Ishikawa (cell line): ENCODE measurements at regions not wholly inside any gene's neighbourhood (a gene's known extent, or its start where the extent isn't known, plus 50 kb on each side); places are given as distances from the start of the nearest gene placed in this dataset.

Source experiments
- CEBPB ChIP-seq: IDR thresholded peaks from 2 replicates; pipeline ENCODE4 v1.6.1; 2012
- CREB1 ChIP-seq: IDR thresholded peaks from 2 replicates; pipeline ENCODE4 v1.6.1; 2012; ENCODE audit warnings: low read depth
- EGR1 ChIP-seq: IDR thresholded peaks from 2 replicates; pipeline ENCODE4 v1.6.1; 2012
- EP300 ChIP-seq: IDR thresholded peaks from 2 replicates; pipeline ENCODE4 v1.6.1; 2012; ENCODE audit warnings: borderline replicate concordance
- FOXM1 ChIP-seq: IDR thresholded peaks from 2 replicates; pipeline ENCODE4 v1.6.1; 2012; ENCODE audit warnings: low read depth, borderline replicate concordance
- NFIC ChIP-seq: IDR thresholded peaks from 2 replicates; pipeline ENCODE4 v1.6.1; 2012
- RAD21 ChIP-seq: IDR thresholded peaks from 2 replicates; pipeline ENCODE4 v1.6.1; 2012; ENCODE audit warnings: low read depth
- TAF1 ChIP-seq: IDR thresholded peaks from 2 replicates; pipeline ENCODE4 v1.6.1; 2012; ENCODE audit warnings: low read depth, mild to moderate bottlenecking
- TCF12 ChIP-seq: IDR thresholded peaks from 2 replicates; pipeline ENCODE4 v1.6.1; 2012; ENCODE audit warnings: low read depth
- TEAD4 ChIP-seq: IDR thresholded peaks from 2 replicates; pipeline ENCODE4 v1.6.1; 2012
- YY1 ChIP-seq: IDR thresholded peaks from 2 replicates; pipeline ENCODE4 v1.6.1; 2012; ENCODE audit warnings: low read depth
- ZBTB7A ChIP-seq: IDR thresholded peaks from 2 replicates; pipeline ENCODE4 v1.6.1; 2012; ENCODE audit warnings: low read depth
- TF ChIP-seq, protein P1 (sequence below): IDR thresholded peaks from 2 replicates; pipeline ENCODE4 v1.6.1; 2012
- TF ChIP-seq, protein P2 (sequence below): IDR thresholded peaks from 2 replicates; pipeline ENCODE4 v1.6.1; 2012; ENCODE audit warnings: low read depth, mild to moderate bottlenecking
- TF ChIP-seq, protein P3 (sequence below): IDR thresholded peaks from 2 replicates; pipeline ENCODE4 v1.6.1; 2012

DNA sequence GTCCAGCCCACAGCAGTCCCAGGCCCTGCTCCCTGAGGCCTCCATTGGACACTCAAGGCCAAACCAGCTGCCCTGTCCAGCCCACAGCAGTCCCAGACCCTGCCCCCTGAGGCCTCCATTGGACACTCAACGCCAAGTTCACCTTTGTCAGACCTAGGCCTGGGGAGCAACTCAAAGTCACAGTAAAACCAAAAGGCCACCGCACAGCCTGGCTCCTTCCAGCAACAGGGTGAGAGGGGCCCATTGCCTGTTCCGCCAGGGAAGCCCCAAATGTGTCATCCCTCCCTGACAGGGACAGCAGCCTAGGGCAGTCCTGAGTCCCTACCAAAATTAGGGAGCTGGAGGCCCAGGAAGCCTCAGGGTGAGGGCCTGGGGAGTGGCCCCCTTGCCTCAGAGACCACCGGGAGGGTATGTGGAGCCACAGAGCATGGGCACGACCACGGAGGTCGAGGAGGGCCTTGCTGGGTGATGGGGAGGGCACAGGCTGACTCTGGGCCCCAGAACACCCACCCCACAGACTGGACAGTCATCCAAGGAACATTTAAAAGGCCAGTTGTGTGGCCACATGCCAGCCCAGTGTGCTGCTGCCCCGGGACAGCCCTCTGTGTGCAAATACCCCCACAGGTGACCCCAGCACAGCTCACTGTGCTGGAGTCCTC is 66.5 kb upstream of the PPP2R2D start:
- TF ChIP-seq, protein P1, sequence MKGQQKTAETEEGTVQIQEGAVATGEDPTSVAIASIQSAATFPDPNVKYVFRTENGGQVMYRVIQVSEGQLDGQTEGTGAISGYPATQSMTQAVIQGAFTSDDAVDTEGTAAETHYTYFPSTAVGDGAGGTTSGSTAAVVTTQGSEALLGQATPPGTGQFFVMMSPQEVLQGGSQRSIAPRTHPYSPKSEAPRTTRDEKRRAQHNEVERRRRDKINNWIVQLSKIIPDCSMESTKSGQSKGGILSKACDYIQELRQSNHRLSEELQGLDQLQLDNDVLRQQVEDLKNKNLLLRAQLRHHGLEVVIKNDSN, result no peak
- no peak for TF ChIP-seq ZBTB7A
- no peak for TF ChIP-seq TAF1
- TF ChIP-seq TEAD4, result no peak
- TF ChIP-seq CEBPB, result no peak
- TF ChIP-seq TCF12, result no peak
- TF ChIP-seq RAD21, result no peak

DNA sequence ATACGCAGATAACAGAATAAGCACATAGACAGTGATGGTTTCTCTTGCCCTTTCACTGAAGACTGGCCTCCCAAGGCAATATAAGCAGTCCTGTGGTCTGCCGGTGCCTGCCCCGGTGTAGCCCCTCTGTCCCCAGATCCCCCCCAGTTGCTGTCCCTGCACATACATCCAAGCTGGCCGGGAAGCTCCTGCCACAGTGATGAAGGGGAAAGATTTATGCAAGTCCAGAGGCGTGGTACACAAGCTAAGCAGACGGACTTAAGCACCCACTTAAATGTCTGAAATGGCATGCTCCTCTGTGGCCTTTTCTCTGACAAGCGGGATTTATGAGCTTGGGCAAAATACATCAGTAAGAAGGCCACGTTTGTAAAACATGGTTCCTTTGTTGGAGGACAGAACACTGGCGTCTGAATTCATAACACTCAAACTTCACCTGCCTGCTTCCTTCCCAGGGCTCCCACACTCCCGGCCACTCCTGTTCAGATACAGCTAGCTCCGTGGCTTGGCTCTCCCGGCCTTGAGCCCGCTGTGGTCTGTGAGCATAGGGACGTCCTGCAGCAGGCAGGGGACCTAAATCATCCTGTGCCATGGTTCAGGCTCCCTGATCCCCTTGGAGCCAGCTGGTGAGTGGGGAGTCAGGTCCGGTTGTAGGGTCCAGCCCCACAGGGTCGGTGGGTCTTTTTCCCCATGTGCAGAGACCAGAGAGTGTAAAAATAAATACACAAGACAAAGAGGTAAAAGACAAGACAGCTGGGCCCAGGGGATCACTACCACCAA is 61.7 kb upstream of the PPP2R2D start:
- TF ChIP-seq, protein P2, sequence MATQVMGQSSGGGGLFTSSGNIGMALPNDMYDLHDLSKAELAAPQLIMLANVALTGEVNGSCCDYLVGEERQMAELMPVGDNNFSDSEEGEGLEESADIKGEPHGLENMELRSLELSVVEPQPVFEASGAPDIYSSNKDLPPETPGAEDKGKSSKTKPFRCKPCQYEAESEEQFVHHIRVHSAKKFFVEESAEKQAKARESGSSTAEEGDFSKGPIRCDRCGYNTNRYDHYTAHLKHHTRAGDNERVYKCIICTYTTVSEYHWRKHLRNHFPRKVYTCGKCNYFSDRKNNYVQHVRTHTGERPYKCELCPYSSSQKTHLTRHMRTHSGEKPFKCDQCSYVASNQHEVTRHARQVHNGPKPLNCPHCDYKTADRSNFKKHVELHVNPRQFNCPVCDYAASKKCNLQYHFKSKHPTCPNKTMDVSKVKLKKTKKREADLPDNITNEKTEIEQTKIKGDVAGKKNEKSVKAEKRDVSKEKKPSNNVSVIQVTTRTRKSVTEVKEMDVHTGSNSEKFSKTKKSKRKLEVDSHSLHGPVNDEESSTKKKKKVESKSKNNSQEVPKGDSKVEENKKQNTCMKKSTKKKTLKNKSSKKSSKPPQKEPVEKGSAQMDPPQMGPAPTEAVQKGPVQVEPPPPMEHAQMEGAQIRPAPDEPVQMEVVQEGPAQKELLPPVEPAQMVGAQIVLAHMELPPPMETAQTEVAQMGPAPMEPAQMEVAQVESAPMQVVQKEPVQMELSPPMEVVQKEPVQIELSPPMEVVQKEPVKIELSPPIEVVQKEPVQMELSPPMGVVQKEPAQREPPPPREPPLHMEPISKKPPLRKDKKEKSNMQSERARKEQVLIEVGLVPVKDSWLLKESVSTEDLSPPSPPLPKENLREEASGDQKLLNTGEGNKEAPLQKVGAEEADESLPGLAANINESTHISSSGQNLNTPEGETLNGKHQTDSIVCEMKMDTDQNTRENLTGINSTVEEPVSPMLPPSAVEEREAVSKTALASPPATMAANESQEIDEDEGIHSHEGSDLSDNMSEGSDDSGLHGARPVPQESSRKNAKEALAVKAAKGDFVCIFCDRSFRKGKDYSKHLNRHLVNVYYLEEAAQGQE, result no peak
- TF ChIP-seq YY1, result no peak
- no peak for TF ChIP-seq EP300
- TF ChIP-seq TAF1, result no peak
- TF ChIP-seq, protein P3, sequence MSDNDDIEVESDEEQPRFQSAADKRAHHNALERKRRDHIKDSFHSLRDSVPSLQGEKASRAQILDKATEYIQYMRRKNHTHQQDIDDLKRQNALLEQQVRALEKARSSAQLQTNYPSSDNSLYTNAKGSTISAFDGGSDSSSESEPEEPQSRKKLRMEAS, result no peak
- TF ChIP-seq ZBTB7A, result no peak
- no peak for TF ChIP-seq RAD21
- TF ChIP-seq EGR1, result no peak
- TF ChIP-seq CREB1, result no peak
- TF ChIP-seq CEBPB, result no peak
- TF ChIP-seq TCF12, result no peak
- no peak for TF ChIP-seq TEAD4
- TF ChIP-seq, protein P1, result no peak
- no peak for TF ChIP-seq FOXM1
- TF ChIP-seq NFIC, result no peak

DNA sequence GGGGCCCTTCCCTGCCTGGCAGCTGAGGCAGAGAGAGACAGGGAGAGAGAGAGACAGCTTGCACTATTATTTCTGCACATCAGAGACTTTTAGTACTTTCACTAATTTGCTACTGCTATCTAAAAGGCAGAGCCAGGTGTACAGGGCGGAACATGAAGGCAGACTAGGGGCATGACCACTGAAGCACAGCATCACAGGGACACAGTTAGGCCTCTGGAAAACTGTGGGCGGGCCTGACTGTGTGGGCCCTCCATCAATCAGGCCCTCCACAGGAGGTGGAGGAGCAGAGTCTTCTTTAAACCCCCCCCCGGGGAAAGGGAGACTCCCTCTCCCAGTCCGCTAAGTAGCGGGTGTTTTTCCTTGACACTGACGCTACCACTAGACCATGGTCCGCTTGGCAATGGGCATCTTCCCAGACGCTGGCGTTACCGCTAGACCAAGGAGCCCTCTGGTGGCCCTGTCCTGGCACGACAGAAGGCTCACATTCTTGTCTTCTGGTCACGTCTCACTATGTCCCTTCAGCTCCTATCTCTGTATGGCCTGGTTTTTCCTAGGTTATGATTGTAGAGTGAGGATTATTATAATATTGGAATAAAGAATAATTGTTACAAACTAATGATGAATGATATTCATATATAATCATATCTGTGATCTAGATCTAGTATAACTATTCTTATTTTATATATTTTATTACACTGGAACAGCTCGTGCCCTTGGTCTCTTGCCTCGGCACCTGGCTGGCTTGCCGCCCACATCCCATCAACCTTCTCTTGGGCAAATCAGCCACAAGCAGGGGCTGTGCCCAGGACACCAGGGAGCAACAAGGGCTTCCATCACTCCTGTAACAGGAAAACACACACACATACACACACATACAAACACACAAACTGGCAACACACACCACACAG is 60.7 kb upstream of the PPP2R2D start:
- peak; percentile 64 for TF ChIP-seq RAD21

DNA sequence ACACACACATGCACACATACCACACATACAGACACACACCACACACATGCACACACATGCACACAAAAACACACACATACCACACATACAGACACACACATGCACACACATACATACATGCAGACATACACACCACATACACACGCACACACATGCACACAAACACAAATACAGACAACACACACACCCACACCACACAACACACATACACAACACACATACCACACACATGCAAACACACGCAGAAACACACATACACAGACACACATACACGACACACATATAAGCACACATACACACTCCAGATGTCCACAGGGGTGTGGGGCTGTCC is 60.1 kb upstream of the PPP2R2D start:
- TF ChIP-seq TAF1 (no peak), NFIC (no peak), ZBTB7A (no peak), EGR1 (no peak), CREB1 (no peak), TEAD4 (no peak)
- TF ChIP-seq, protein P2, result no peak
- TF ChIP-seq, protein P1, result no peak

DNA sequence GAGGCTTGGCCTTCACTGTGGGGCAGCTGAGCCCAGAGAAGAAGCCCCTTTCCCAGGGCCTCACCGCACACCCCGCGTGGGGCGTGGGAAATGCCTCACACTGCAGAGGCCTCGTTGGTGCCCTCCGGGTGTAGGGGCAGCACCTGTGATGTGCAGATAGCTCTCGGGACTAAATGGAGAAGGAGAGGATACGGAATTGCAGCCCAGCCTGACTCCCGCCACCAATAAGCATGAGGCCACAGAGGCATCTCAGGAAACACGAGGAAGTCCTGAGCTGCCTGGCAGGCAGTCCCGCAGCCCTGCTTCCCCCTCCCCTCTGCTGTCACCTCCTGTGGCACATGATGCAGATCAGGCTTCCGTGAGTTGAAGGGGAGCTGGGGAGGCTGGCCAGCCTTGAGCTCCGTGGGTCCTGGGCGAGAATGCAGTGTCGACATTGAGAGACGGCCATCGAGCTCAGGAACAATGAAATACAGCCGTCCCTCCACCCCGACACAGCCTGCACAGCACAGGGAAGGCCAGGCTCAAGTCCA is 59.6 kb upstream of the PPP2R2D start:
- no peak for TF ChIP-seq FOXM1
- TF ChIP-seq, protein P1, result no peak
- TF ChIP-seq EP300, result no peak
- no peak for TF ChIP-seq TAF1
- TF ChIP-seq EGR1, result no peak
- TF ChIP-seq RAD21, result no peak
- TF ChIP-seq TEAD4, result no peak
- no peak for TF ChIP-seq CREB1
- TF ChIP-seq YY1, result no peak
- TF ChIP-seq CEBPB, result no peak
- TF ChIP-seq ZBTB7A, result no peak
- no peak for TF ChIP-seq TCF12
- TF ChIP-seq, protein P3, result no peak
- TF ChIP-seq NFIC, result no peak
- TF ChIP-seq, protein P2, result no peak
